ENCODE measurements at regions not wholly inside any gene's neighbourhood (a gene's known extent, or its start where the extent isn't known, plus 50 kb on each side); places are given as distances from the start of the nearest gene placed in this dataset.

- no peak for TF ChIP-seq CTCF (IDR thresholded peaks at IDR 0.05; ENCODE audit: low read length)
- TF ChIP-seq EZH2 (IDR thresholded peaks at IDR 0.05; ENCODE audit: borderline replicate concordance, low read length): no peak
These were observed 423.7 kb downstream of the ANXA1 start for GRCh38 chr9:73575101-73576060.
